ENCODE measurements at regions not wholly inside any gene's neighbourhood (a gene's known extent, or its start where the extent isn't known, plus 50 kb on each side); places are given as distances from the start of the nearest gene placed in this dataset.

GRCh38 chr10:76631884-76632766 lies 1005.5 kb downstream of the KCNMA1 start:
- H3K79me2 ChIP-seq (ENCODE audit: insufficient read depth, low read length): no peaks in the 10 kb centered on the region
- 0 out of 2 replicates have a peak, but pooled peaks cover 3% of the 10 kb centered on the region for H3K27me3 ChIP-seq (ENCODE audit: insufficient read depth, low read length)
- no peaks in the 10 kb centered on the region for H4K20me1 ChIP-seq (ENCODE audit: insufficient read depth)
- ChIA-PET RAD21 (ENCODE audit: low non-redundant PET in 1 of 2, low total read pairs in 2 of 2, uncharacterized antibody in 2 of 2, unreplicated experiment in 2 of 2) (no interaction called here), POLR2A (no interaction called here), CTCF (no interaction called here)
- no peaks in the 10 kb centered on the region for H3K9me3 ChIP-seq (ENCODE audit: control insufficient read depth in 1 of 2, insufficient read depth in 1 of 2, low read depth in 1 of 2, low read length in 2 of 2)
- no peak overlapping the region for H3K27ac ChIP-seq (ENCODE audit: low read depth, low read length)
- no peak for TF ChIP-seq FOSL1 (IDR thresholded peaks at IDR 0.05; ENCODE audit: low read depth)
- TF ChIP-seq POLR2A (IDR thresholded peaks at IDR 0.05; ENCODE audit: borderline replicate concordance, extremely low read depth, insufficient read depth, insufficient read length): no peak
- no peak for TF ChIP-seq TCF7L2 (IDR thresholded peaks at IDR 0.05; ENCODE audit: borderline replicate concordance, extremely low read depth, insufficient read depth, insufficient read length)
- TF ChIP-seq EZH2 (IDR thresholded peaks at IDR 0.05): no peak
- no peak for TF ChIP-seq POLR2AphosphoS5 (IDR thresholded peaks at IDR 0.05; ENCODE audit: low read depth, low read length)
- TF ChIP-seq RAD21 (IDR thresholded peaks at IDR 0.05; ENCODE audit: low read depth): no peak
- TF ChIP-seq, protein P1, sequence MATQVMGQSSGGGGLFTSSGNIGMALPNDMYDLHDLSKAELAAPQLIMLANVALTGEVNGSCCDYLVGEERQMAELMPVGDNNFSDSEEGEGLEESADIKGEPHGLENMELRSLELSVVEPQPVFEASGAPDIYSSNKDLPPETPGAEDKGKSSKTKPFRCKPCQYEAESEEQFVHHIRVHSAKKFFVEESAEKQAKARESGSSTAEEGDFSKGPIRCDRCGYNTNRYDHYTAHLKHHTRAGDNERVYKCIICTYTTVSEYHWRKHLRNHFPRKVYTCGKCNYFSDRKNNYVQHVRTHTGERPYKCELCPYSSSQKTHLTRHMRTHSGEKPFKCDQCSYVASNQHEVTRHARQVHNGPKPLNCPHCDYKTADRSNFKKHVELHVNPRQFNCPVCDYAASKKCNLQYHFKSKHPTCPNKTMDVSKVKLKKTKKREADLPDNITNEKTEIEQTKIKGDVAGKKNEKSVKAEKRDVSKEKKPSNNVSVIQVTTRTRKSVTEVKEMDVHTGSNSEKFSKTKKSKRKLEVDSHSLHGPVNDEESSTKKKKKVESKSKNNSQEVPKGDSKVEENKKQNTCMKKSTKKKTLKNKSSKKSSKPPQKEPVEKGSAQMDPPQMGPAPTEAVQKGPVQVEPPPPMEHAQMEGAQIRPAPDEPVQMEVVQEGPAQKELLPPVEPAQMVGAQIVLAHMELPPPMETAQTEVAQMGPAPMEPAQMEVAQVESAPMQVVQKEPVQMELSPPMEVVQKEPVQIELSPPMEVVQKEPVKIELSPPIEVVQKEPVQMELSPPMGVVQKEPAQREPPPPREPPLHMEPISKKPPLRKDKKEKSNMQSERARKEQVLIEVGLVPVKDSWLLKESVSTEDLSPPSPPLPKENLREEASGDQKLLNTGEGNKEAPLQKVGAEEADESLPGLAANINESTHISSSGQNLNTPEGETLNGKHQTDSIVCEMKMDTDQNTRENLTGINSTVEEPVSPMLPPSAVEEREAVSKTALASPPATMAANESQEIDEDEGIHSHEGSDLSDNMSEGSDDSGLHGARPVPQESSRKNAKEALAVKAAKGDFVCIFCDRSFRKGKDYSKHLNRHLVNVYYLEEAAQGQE (IDR thresholded peaks at IDR 0.05; ENCODE audit: low read depth): no peak
- no peak for TF ChIP-seq ZFX (IDR thresholded peaks at IDR 0.05)
- no peak for TF ChIP-seq ELF1 (IDR thresholded peaks at IDR 0.05; ENCODE audit: borderline replicate concordance, low read depth)
- no peak for TF ChIP-seq ZBTB33 (IDR thresholded peaks at IDR 0.05; ENCODE audit: extremely low read depth, insufficient replicate concordance, low read length)
- TF ChIP-seq SP1 (IDR thresholded peaks at IDR 0.05; ENCODE audit: low read depth): no peak
- TF ChIP-seq SRF (IDR thresholded peaks at IDR 0.05; ENCODE audit: low read depth): no peak
- no peaks in the 10 kb centered on the region for H3K4me1 ChIP-seq (ENCODE audit: control insufficient read depth in 1 of 2, insufficient read depth in 2 of 2, low read length in 2 of 2)
- H3K4me3 ChIP-seq (replicated peaks in 1 of 2; ENCODE audit: low read depth in 1 of 2, low read length in 2 of 2): no peak overlapping the region
- H3K9ac ChIP-seq (ENCODE audit: low read length): no peak overlapping the region
- no peak for DNase-seq (ENCODE audit: low read depth, low spot score)
- H3K36me3 ChIP-seq (ENCODE audit: control insufficient read depth in 1 of 2, insufficient read depth in 2 of 2, low read length in 2 of 2): no peaks in the 10 kb centered on the region
- intact Hi-C loops (cut with micrococcal nuclease): no loop called here
- BruUV-seq (replicated peaks): no TSS peak
- no peaks in the 10 kb centered on the region for H3K9me2 ChIP-seq (ENCODE audit: insufficient read depth)
- ATAC-seq: no peak
- H2AFZ ChIP-seq (ENCODE audit: low read depth, low read length, poor library complexity, severe bottlenecking): no peak overlapping the region
- no peak overlapping the region for H3K4me2 ChIP-seq (ENCODE audit: low read length)
